Activated T-cell treated with anti-CD3 and anti-CD28 coated beads, Interleukin-2, amount 50 U/mL, for 24 hours (primary cell): ENCODE measurements at regions not wholly inside any gene's neighbourhood (a gene's known extent, or its start where the extent isn't known, plus 50 kb on each side); places are given as distances from the start of the nearest gene placed in this dataset.
A peak's percentile ranks its signal among the peaks of the same experiment; 100 is the strongest.

Experiments
- DNase-seq: peaks from one replicate; pipeline ENCODE4 v3.0.0-alpha.2; 2020
- H3K27ac Mint-ChIP-seq: 2 replicates; pipeline ENCODE4 v1.8.0; 2020; ENCODE audit warnings: mild to moderate bottlenecking, mixed read lengths
- H3K27me3 Mint-ChIP-seq: 2 replicates; pipeline ENCODE4 v1.8.0; 2020; ENCODE audit warnings: mixed read lengths
- H3K36me3 Mint-ChIP-seq: 2 replicates; pipeline ENCODE4 v1.8.0; 2020; ENCODE audit warnings: low read depth, mixed read lengths
- H3K4me1 Mint-ChIP-seq: 2 replicates; pipeline ENCODE4 v1.8.0; 2020; ENCODE audit warnings: low read depth, mixed read lengths
- H3K4me3 Mint-ChIP-seq: 2 replicates; pipeline ENCODE4 v1.8.0; 2020; ENCODE audit warnings: mild to moderate bottlenecking, moderate library complexity, mixed read lengths
- H3K9me3 Mint-ChIP-seq: 2 replicates; pipeline ENCODE4 v1.8.0; 2020; ENCODE audit warnings: mixed read lengths

GRCh38 chr21:36236052-36236730 is 79.6 kb downstream of the DOP1B start:
- DNase-seq: no peak
- Mint-ChIP-seq H3K27me3 (no peaks in the 10 kb centered on the region), H3K4me3 (no peak overlapping the region), H3K9me3 (no peaks in the 10 kb centered on the region), H3K27ac (no peak overlapping the region), H3K4me1 (peaks cover 18% of the 10 kb centered on the region), H3K36me3 (peaks cover 46% of the 10 kb centered on the region)

GRCh38 chr21:36237441-36237840 is 80.8 kb downstream of the DOP1B start:
- Mint-ChIP-seq H3K9me3 (no peaks in the 10 kb centered on the region), H3K4me3 (no peak overlapping the region), H3K36me3 (peaks cover 39% of the 10 kb centered on the region), H3K27ac (no peak overlapping the region), H3K27me3 (no peaks in the 10 kb centered on the region), H3K4me1 (peaks cover 18% of the 10 kb centered on the region)
- DNase-seq: no peak

- H3K4me1 Mint-ChIP-seq: peaks cover 4% of the 10 kb centered on the region
- no peak for DNase-seq
- peaks cover 33% of the 10 kb centered on the region for H3K36me3 Mint-ChIP-seq
- no peak overlapping the region for H3K4me3 Mint-ChIP-seq
- no peak overlapping the region for H3K27ac Mint-ChIP-seq
- H3K9me3 Mint-ChIP-seq: no peaks in the 10 kb centered on the region
- no peaks in the 10 kb centered on the region for H3K27me3 Mint-ChIP-seq
Observed at GRCh38 chr21:36239585-36239984, 80.4 kb upstream of the MORC3 start.

GRCh38 chr21:36241717-36242116 is 78.3 kb upstream of the MORC3 start:
- Mint-ChIP-seq H3K36me3 (peaks cover 52% of the 10 kb centered on the region), H3K9me3 (no peaks in the 10 kb centered on the region), H3K27ac (no peak overlapping the region), H3K4me1 (no peaks in the 10 kb centered on the region), H3K27me3 (no peaks in the 10 kb centered on the region), H3K4me3 (no peak overlapping the region)
- DNase-seq: no peak

- DNase-seq: no peak
- Mint-ChIP-seq H3K27me3 (no peaks in the 10 kb centered on the region), H3K9me3 (no peaks in the 10 kb centered on the region), H3K4me3 (no peak overlapping the region), H3K4me1 (peaks cover under 1% of the 10 kb centered on the region), H3K36me3 (peaks cover 57% of the 10 kb centered on the region), H3K27ac (peak overlapping the region; percentile 12)
Observed at GRCh38 chr21:36245115-36245514, 74.9 kb upstream of the MORC3 start.

GRCh38 chr21:36245649-36246048 is 74.3 kb upstream of the MORC3 start:
- DNase-seq: no peak
- Mint-ChIP-seq H3K27me3 (no peaks in the 10 kb centered on the region), H3K4me1 (peaks cover 1% of the 10 kb centered on the region), H3K27ac (no peak overlapping the region), H3K9me3 (no peaks in the 10 kb centered on the region), H3K36me3 (peaks cover 61% of the 10 kb centered on the region), H3K4me3 (no peak overlapping the region)

- no peaks in the 10 kb centered on the region for H3K9me3 Mint-ChIP-seq
- H3K4me3 Mint-ChIP-seq: no peak overlapping the region
- H3K27me3 Mint-ChIP-seq: no peaks in the 10 kb centered on the region
- peaks cover 1% of the 10 kb centered on the region for H3K4me1 Mint-ChIP-seq
- no peak for DNase-seq
- no peak overlapping the region for H3K27ac Mint-ChIP-seq
- peaks cover 66% of the 10 kb centered on the region for H3K36me3 Mint-ChIP-seq
Observed at GRCh38 chr21:36246080-36246631, 73.8 kb upstream of the MORC3 start.

- Mint-ChIP-seq H3K36me3 (peaks cover 72% of the 10 kb centered on the region), H3K27me3 (no peaks in the 10 kb centered on the region), H3K4me3 (no peak overlapping the region), H3K9me3 (no peaks in the 10 kb centered on the region), H3K4me1 (peaks cover 1% of the 10 kb centered on the region), H3K27ac (no peak overlapping the region)
- DNase-seq: no peak
Observed at GRCh38 chr21:36247316-36248010, 72.5 kb upstream of the MORC3 start.

GRCh38 chr21:36249576-36250422 is 70.2 kb upstream of the MORC3 start:
- H3K9me3 Mint-ChIP-seq: no peaks in the 10 kb centered on the region
- no peak for DNase-seq
- H3K27ac Mint-ChIP-seq: no peak overlapping the region
- no peak overlapping the region for H3K4me3 Mint-ChIP-seq
- H3K36me3 Mint-ChIP-seq: peaks cover 82% of the 10 kb centered on the region
- peaks cover 12% of the 10 kb centered on the region for H3K4me1 Mint-ChIP-seq
- no peaks in the 10 kb centered on the region for H3K27me3 Mint-ChIP-seq

- Mint-ChIP-seq H3K36me3 (peaks cover 77% of the 10 kb centered on the region), H3K4me3 (no peak overlapping the region), H3K4me1 (peaks cover 14% of the 10 kb centered on the region), H3K27ac (no peak overlapping the region), H3K9me3 (no peaks in the 10 kb centered on the region), H3K27me3 (no peaks in the 10 kb centered on the region)
- DNase-seq: no peak
Observed at GRCh38 chr21:36250423-36251075, 69.4 kb upstream of the MORC3 start.

- Mint-ChIP-seq H3K9me3 (no peaks in the 10 kb centered on the region), H3K27ac (peak overlapping the region; percentile 8), H3K4me3 (no peak overlapping the region), H3K27me3 (no peaks in the 10 kb centered on the region), H3K4me1 (peaks cover 17% of the 10 kb centered on the region), H3K36me3 (peaks cover 57% of the 10 kb centered on the region)
- no peak for DNase-seq
Observed at GRCh38 chr21:36254106-36254941, 65.7 kb upstream of the MORC3 start.

GRCh38 chr21:36255663-36256062 is 64.3 kb upstream of the MORC3 start:
- Mint-ChIP-seq H3K27me3 (no peaks in the 10 kb centered on the region), H3K4me3 (no peak overlapping the region), H3K4me1 (peaks cover 26% of the 10 kb centered on the region), H3K36me3 (peaks cover 48% of the 10 kb centered on the region), H3K27ac (no peak overlapping the region), H3K9me3 (no peaks in the 10 kb centered on the region)
- no peak for DNase-seq

GRCh38 chr21:36257657-36258056 is 62.3 kb upstream of the MORC3 start:
- H3K27ac Mint-ChIP-seq: no peak overlapping the region
- H3K27me3 Mint-ChIP-seq: no peaks in the 10 kb centered on the region
- H3K9me3 Mint-ChIP-seq: no peaks in the 10 kb centered on the region
- DNase-seq: no peak
- peaks cover 43% of the 10 kb centered on the region for H3K36me3 Mint-ChIP-seq
- H3K4me3 Mint-ChIP-seq: no peak overlapping the region
- H3K4me1 Mint-ChIP-seq: peaks cover 28% of the 10 kb centered on the region
